BLaER1 treated with 17β-estradiol and CSF1 and Interleukin-3, amounts not matched to agents 10 nM and 100 nM (cell line): ENCODE measurements at regions not wholly inside any gene's neighbourhood (a gene's known extent, or its start where the extent isn't known, plus 50 kb on each side); places are given as distances from the start of the nearest gene placed in this dataset.

Experiments
- H3K27ac ChIP-seq, 11 experiments: shearing (Covaris generic); formaldehyde crosslinking; 2 replicates each; pipeline ENCODE4 v1.8.1; 2022
- H3K27me3 ChIP-seq, 11 experiments: shearing (Covaris generic); formaldehyde crosslinking; 2 replicates each; pipeline ENCODE4 v1.8.1; 2022
- H3K36me3 ChIP-seq, 11 experiments: shearing (Covaris generic); formaldehyde crosslinking; 2 replicates each; pipeline ENCODE4 v1.8.1; 2022
- H3K4me1 ChIP-seq, 10 experiments: shearing (Covaris generic); formaldehyde crosslinking; 2 replicates each; pipeline ENCODE4 v1.8.1; 2022
- H3K4me2 ChIP-seq, 11 experiments: shearing (Covaris generic); formaldehyde crosslinking; 2 replicates each; pipeline ENCODE4 v1.8.1; 2022
- H3K4me3 ChIP-seq, 10 experiments: shearing (Covaris generic); formaldehyde crosslinking; 2 replicates each; pipeline ENCODE4 v1.8.1; 2022
- H3K9ac ChIP-seq, 11 experiments: shearing (Covaris generic); formaldehyde crosslinking; 2 replicates each; pipeline ENCODE4 v1.8.1; 2022
- H3K9me3 ChIP-seq, 11 experiments: shearing (Covaris generic); formaldehyde crosslinking; replicated peaks in 1 of 11; 2 replicates each; pipeline ENCODE4 v1.8.1; 2022
- H4K20me1 ChIP-seq, 11 experiments: shearing (Covaris generic); formaldehyde crosslinking; 2 replicates each; pipeline ENCODE4 v1.8.1; 2022
- Cebpa-rat ChIP-seq, 11 experiments: shearing (Covaris generic); IDR thresholded peaks; 2 replicates each; pipeline ENCODE4 v1.8.1; 2022

- Histone ChIP-seq H3K27ac (no peak overlapping the region), H3K36me3 (no peaks in the 10 kb centered on the region), H4K20me1 (peaks cover 0 to 6% (median 0%) of the 10 kb centered on the region in 11 experiments; a peak in 2 of 22 replicates), H3K4me1 (peaks cover 7 to 20% (median 14%) of the 10 kb centered on the region in 10 experiments; a peak in 19 of 20 replicates), H3K4me3 (no peak overlapping the region), H3K9me3 (peaks cover 14 to 32% (median 29%) of the 10 kb centered on the region in 11 experiments), H3K4me2 (no peak overlapping the region), H3K27me3 (peaks cover 0 to 13% (median 2%) of the 10 kb centered on the region in 11 experiments; a peak in 12 of 22 replicates), H3K9ac (no peak overlapping the region)
- no peak for TF ChIP-seq Cebpa-rat (IDR thresholded peaks at IDR 0.05)
Observed at GRCh38 chr12:77214136-77214535, 148.8 kb upstream of the E2F7 start.

- Histone ChIP-seq H4K20me1 (peaks cover 0 to under 1% (median 0%) of the 10 kb centered on the region in 11 experiments; a peak in 1 of 22 replicates), H3K4me2 (peak overlapping the region in 3 of 11 experiments; percentile 4 to 25 (median 24); a peak in 2 of 22 replicates), H3K27ac (no peak overlapping the region), H3K36me3 (no peaks in the 10 kb centered on the region), H3K9ac (no peak overlapping the region), H3K4me1 (peaks cover 4 to 12% (median 6%) of the 10 kb centered on the region in 10 experiments; a peak in 19 of 20 replicates), H3K27me3 (peaks cover 0 to 8% (median 0%) of the 10 kb centered on the region in 11 experiments; a peak in 3 of 22 replicates), H3K9me3 (peaks cover 14 to 32% (median 29%) of the 10 kb centered on the region in 11 experiments), H3K4me3 (no peak overlapping the region)
- no peak for TF ChIP-seq Cebpa-rat (IDR thresholded peaks at IDR 0.05)
Observed at GRCh38 chr12:77213319-77213718, 147.9 kb upstream of the E2F7 start.

GRCh38 chr12:77210724-77211123, 145.4 kb upstream of the E2F7 start:
- H3K4me2 ChIP-seq, result no peak overlapping the region

GRCh38 chr12:77204083-77204482, 138.7 kb upstream of the E2F7 start:
- Histone ChIP-seq H3K9ac (no peak overlapping the region), H3K4me1 (no peaks in the 10 kb centered on the region), H3K27ac (no peak overlapping the region), H3K9me3 (no peaks in the 10 kb centered on the region), H3K4me2 (no peak overlapping the region), H3K4me3 (no peak overlapping the region), H4K20me1 (no peaks in the 10 kb centered on the region), H3K27me3 (no peaks in the 10 kb centered on the region), H3K36me3 (no peaks in the 10 kb centered on the region)
- no peak for TF ChIP-seq Cebpa-rat (IDR thresholded peaks at IDR 0.05)

More at GRCh38 chr12:77210724-77211123, 145.4 kb upstream of the E2F7 start:
- H3K27me3 ChIP-seq, result no peaks in the 10 kb centered on the region
- TF ChIP-seq Cebpa-rat (IDR thresholded peaks at IDR 0.05), result no peak
- peaks cover 0 to 16% (median 12%) of the 10 kb centered on the region in 11 experiments; a peak in 13 of 22 replicates for H3K9me3 ChIP-seq
- no peak overlapping the region for H3K9ac ChIP-seq
- H4K20me1 ChIP-seq, result no peaks in the 10 kb centered on the region
- no peak overlapping the region for H3K4me3 ChIP-seq
- H3K27ac ChIP-seq, result no peak overlapping the region
- no peaks in the 10 kb centered on the region for H3K36me3 ChIP-seq
- peaks cover 0 to 5% (median 0%) of the 10 kb centered on the region in 10 experiments; a peak in 2 of 20 replicates for H3K4me1 ChIP-seq

- no peak overlapping the region for H3K9ac ChIP-seq
- no peak overlapping the region for H3K27ac ChIP-seq
- H3K27me3 ChIP-seq, result no peaks in the 10 kb centered on the region
- no peaks in the 10 kb centered on the region for H3K4me1 ChIP-seq
- H3K4me3 ChIP-seq, result no peak overlapping the region
- TF ChIP-seq Cebpa-rat (IDR thresholded peaks at IDR 0.05), result no peak
- no peaks in the 10 kb centered on the region for H3K36me3 ChIP-seq
- 0 out of 22 replicates have a peak, but pooled peaks cover 0 to 4% (median 0%) of the 10 kb centered on the region in 11 experiments for H3K9me3 ChIP-seq
- H3K4me2 ChIP-seq, result no peak overlapping the region
- H4K20me1 ChIP-seq, result no peaks in the 10 kb centered on the region
Observed at GRCh38 chr12:77202457-77203060, 137.2 kb upstream of the E2F7 start.

- Histone ChIP-seq H3K4me2 (peak overlapping the region in 1 of 11 experiments; percentile 39; a peak in 1 of 22 replicates), H3K36me3 (no peaks in the 10 kb centered on the region), H3K27me3 (no peaks in the 10 kb centered on the region), H3K4me1 (peaks cover 0 to 9% (median 0%) of the 10 kb centered on the region in 10 experiments; a peak in 4 of 20 replicates), H3K9me3 (no peaks in the 10 kb centered on the region), H3K4me3 (no peak overlapping the region), H4K20me1 (no peaks in the 10 kb centered on the region), H3K27ac (no peak overlapping the region), H3K9ac (no peak overlapping the region)
- TF ChIP-seq Cebpa-rat (IDR thresholded peaks at IDR 0.05), result no peak
Observed at GRCh38 chr12:77189901-77190416, 124.6 kb upstream of the E2F7 start.

GRCh38 chr12:77189458-77189857, 124.1 kb upstream of the E2F7 start:
- no peak overlapping the region for H3K4me3 ChIP-seq
- H3K36me3 ChIP-seq, result no peaks in the 10 kb centered on the region
- no peaks in the 10 kb centered on the region for H3K27me3 ChIP-seq
- no peak overlapping the region for H3K27ac ChIP-seq
- H3K9me3 ChIP-seq, result no peaks in the 10 kb centered on the region
- TF ChIP-seq Cebpa-rat (IDR thresholded peaks at IDR 0.05), result no peak
- H3K9ac ChIP-seq, result no peak overlapping the region
- peak overlapping the region in 1 of 11 experiments; percentile 39; a peak in 1 of 22 replicates for H3K4me2 ChIP-seq
- H3K4me1 ChIP-seq, result peaks cover 0 to 9% (median 0%) of the 10 kb centered on the region in 10 experiments; a peak in 4 of 20 replicates
- H4K20me1 ChIP-seq, result no peaks in the 10 kb centered on the region

GRCh38 chr12:77179515-77179914, 114.1 kb upstream of the E2F7 start:
- no peak overlapping the region for H3K9ac ChIP-seq
- no peak overlapping the region for H3K4me2 ChIP-seq
- no peak overlapping the region for H3K27ac ChIP-seq

GRCh38 chr12:77167801-77168200, 102.4 kb upstream of the E2F7 start:
- Histone ChIP-seq H3K4me1 (no peaks in the 10 kb centered on the region), H3K27ac (no peak overlapping the region), H3K36me3 (no peaks in the 10 kb centered on the region), H3K4me3 (no peak overlapping the region), H4K20me1 (no peaks in the 10 kb centered on the region), H3K4me2 (no peak overlapping the region), H3K27me3 (no peaks in the 10 kb centered on the region), H3K9me3 (no peaks in the 10 kb centered on the region), H3K9ac (no peak overlapping the region)
- peak in 5 of 11 experiments; percentile 17 to 75 (median 51); a peak in 6 of 22 replicates for TF ChIP-seq Cebpa-rat (IDR thresholded peaks at IDR 0.05)

More at GRCh38 chr12:77179515-77179914, 114.1 kb upstream of the E2F7 start:
- TF ChIP-seq Cebpa-rat (IDR thresholded peaks at IDR 0.05), result no peak
- H4K20me1 ChIP-seq, result no peaks in the 10 kb centered on the region
- no peak overlapping the region for H3K4me3 ChIP-seq
- peaks cover 0 to 6% (median 0%) of the 10 kb centered on the region in 11 experiments; a peak in 3 of 22 replicates for H3K9me3 ChIP-seq
- H3K4me1 ChIP-seq, result no peaks in the 10 kb centered on the region
- no peaks in the 10 kb centered on the region for H3K36me3 ChIP-seq
- no peaks in the 10 kb centered on the region for H3K27me3 ChIP-seq
